ENCODE measurements at regions not wholly inside any gene's neighbourhood (a gene's known extent, or its start where the extent isn't known, plus 50 kb on each side); places are given as distances from the start of the nearest gene placed in this dataset.

DNA sequence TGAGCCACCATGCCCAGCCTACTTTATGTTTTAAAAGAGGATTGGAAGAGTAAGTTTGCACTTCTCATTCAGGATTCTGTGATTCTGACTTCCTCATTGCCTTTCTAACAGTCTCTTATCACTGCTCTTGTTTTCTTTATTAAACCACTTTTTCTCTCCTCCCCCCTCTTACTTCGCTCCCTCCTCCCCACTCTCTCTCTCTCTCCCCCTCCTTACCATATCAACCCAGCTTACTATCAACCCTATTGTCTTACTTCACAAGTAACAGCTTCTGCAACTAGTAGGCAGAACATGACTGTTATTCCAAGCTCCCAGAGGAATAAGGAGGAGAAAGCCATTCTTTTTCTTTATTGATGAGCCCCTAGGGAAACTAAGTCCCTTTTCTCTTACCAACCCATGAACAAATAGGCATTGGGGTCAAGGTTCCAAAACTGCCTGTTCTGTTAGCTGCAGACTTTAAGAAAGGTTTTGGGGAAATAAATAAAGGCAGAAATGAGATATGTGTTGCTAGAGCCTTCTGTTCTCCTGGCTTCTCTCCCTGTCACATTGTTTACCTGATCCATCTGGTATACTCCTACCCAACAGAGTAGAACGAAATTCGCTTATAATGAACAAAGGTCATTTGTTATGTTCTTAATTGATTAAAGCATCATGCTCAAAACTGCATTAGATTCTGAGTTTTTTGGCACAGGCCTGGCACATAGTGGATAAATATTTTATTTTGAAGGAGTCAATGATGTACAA is 56.4 kb upstream of the RASGRP1 start:
- Histone ChIP-seq H3F3A (ENCODE audit: insufficient read depth, low read length, poor library complexity, severe bottlenecking) (no peaks in the 10 kb centered on the region), H3K9me2 (ENCODE audit: insufficient read depth, low read length) (no peaks in the 10 kb centered on the region), H3K4me2 (ENCODE audit: low read length) (no peak overlapping the region), H3K27me3 (ENCODE audit: insufficient read depth, low read depth, low read length) (no peaks in the 10 kb centered on the region), H3K79me2 (replicated peaks; ENCODE audit: insufficient read depth, low read length) (no peaks in the 10 kb centered on the region), H3K9ac (ENCODE audit: low read length) (no peak overlapping the region), H4K20me1 (ENCODE audit: insufficient read depth) (no peaks in the 10 kb centered on the region), H2AFZ (ENCODE audit: low read depth, low read length) (no peak overlapping the region), H3K9me3 (ENCODE audit: low read length) (no peaks in the 10 kb centered on the region), H3K36me3 (ENCODE audit: insufficient read depth, low read length) (no peaks in the 10 kb centered on the region), H3K4me3 (ENCODE audit: low read length) (no peak overlapping the region), H3K27ac (ENCODE audit: low read length) (no peak overlapping the region)
- TF ChIP-seq, protein P1, sequence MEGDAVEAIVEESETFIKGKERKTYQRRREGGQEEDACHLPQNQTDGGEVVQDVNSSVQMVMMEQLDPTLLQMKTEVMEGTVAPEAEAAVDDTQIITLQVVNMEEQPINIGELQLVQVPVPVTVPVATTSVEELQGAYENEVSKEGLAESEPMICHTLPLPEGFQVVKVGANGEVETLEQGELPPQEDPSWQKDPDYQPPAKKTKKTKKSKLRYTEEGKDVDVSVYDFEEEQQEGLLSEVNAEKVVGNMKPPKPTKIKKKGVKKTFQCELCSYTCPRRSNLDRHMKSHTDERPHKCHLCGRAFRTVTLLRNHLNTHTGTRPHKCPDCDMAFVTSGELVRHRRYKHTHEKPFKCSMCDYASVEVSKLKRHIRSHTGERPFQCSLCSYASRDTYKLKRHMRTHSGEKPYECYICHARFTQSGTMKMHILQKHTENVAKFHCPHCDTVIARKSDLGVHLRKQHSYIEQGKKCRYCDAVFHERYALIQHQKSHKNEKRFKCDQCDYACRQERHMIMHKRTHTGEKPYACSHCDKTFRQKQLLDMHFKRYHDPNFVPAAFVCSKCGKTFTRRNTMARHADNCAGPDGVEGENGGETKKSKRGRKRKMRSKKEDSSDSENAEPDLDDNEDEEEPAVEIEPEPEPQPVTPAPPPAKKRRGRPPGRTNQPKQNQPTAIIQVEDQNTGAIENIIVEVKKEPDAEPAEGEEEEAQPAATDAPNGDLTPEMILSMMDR (IDR thresholded peaks at IDR 0.05; ENCODE audit: poor library complexity, severe bottlenecking) = no peak
- TF ChIP-seq RAD21 (conservative IDR thresholded peaks at IDR 0.05) = no peak
- TF ChIP-seq POLR2AphosphoS5 (IDR thresholded peaks at IDR 0.05) = no peak
- TF ChIP-seq EP300 (conservative IDR thresholded peaks at IDR 0.05; ENCODE audit: poor library complexity, severe bottlenecking) = no peak
- no peak for TF ChIP-seq MXI1 (conservative IDR thresholded peaks at IDR 0.05; ENCODE audit: poor library complexity, severe bottlenecking)
- TF ChIP-seq EZH2 (IDR thresholded peaks at IDR 0.05; ENCODE audit: borderline replicate concordance, insufficient read depth, low read length, poor library complexity, severe bottlenecking) = no peak
- TF ChIP-seq, protein P2, sequence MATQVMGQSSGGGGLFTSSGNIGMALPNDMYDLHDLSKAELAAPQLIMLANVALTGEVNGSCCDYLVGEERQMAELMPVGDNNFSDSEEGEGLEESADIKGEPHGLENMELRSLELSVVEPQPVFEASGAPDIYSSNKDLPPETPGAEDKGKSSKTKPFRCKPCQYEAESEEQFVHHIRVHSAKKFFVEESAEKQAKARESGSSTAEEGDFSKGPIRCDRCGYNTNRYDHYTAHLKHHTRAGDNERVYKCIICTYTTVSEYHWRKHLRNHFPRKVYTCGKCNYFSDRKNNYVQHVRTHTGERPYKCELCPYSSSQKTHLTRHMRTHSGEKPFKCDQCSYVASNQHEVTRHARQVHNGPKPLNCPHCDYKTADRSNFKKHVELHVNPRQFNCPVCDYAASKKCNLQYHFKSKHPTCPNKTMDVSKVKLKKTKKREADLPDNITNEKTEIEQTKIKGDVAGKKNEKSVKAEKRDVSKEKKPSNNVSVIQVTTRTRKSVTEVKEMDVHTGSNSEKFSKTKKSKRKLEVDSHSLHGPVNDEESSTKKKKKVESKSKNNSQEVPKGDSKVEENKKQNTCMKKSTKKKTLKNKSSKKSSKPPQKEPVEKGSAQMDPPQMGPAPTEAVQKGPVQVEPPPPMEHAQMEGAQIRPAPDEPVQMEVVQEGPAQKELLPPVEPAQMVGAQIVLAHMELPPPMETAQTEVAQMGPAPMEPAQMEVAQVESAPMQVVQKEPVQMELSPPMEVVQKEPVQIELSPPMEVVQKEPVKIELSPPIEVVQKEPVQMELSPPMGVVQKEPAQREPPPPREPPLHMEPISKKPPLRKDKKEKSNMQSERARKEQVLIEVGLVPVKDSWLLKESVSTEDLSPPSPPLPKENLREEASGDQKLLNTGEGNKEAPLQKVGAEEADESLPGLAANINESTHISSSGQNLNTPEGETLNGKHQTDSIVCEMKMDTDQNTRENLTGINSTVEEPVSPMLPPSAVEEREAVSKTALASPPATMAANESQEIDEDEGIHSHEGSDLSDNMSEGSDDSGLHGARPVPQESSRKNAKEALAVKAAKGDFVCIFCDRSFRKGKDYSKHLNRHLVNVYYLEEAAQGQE (IDR thresholded peaks at IDR 0.05; ENCODE audit: borderline replicate concordance) = no peak
- TF ChIP-seq TAF1 (IDR thresholded peaks at IDR 0.05; ENCODE audit: low read depth) = no peak
- no peak for TF ChIP-seq SMC3 (conservative IDR thresholded peaks at IDR 0.05; ENCODE audit: poor library complexity)

- Histone ChIP-seq H3K9ac (ENCODE audit: low read length) (no peak overlapping the region), H3K4me2 (ENCODE audit: low read length) (no peak overlapping the region), H3K27ac (ENCODE audit: low read length) (no peak overlapping the region), H3K9me2 (ENCODE audit: insufficient read depth, low read length) (no peaks in the 10 kb centered on the region), H3K79me2 (replicated peaks; ENCODE audit: insufficient read depth, low read length) (no peaks in the 10 kb centered on the region), H2AFZ (ENCODE audit: low read depth, low read length) (no peak overlapping the region), H3K36me3 (ENCODE audit: insufficient read depth, low read length) (no peaks in the 10 kb centered on the region), H3F3A (ENCODE audit: insufficient read depth, low read length, poor library complexity, severe bottlenecking) (no peaks in the 10 kb centered on the region), H3K4me3 (ENCODE audit: low read length) (no peak overlapping the region), H3K9me3 (ENCODE audit: low read length) (no peaks in the 10 kb centered on the region), H3K27me3 (ENCODE audit: insufficient read depth, low read depth, low read length) (no peaks in the 10 kb centered on the region), H4K20me1 (ENCODE audit: insufficient read depth) (no peaks in the 10 kb centered on the region)
- TF ChIP-seq, protein P2 (IDR thresholded peaks at IDR 0.05; ENCODE audit: borderline replicate concordance) = no peak
- TF ChIP-seq TAF1 (IDR thresholded peaks at IDR 0.05; ENCODE audit: low read depth) (no peak), SMC3 (conservative IDR thresholded peaks at IDR 0.05; ENCODE audit: poor library complexity) (no peak), MXI1 (conservative IDR thresholded peaks at IDR 0.05; ENCODE audit: poor library complexity, severe bottlenecking) (no peak), RAD21 (conservative IDR thresholded peaks at IDR 0.05) (no peak), EP300 (conservative IDR thresholded peaks at IDR 0.05; ENCODE audit: poor library complexity, severe bottlenecking) (no peak), EZH2 (IDR thresholded peaks at IDR 0.05; ENCODE audit: borderline replicate concordance, insufficient read depth, low read length, poor library complexity, severe bottlenecking) (no peak), POLR2AphosphoS5 (IDR thresholded peaks at IDR 0.05) (no peak)
- TF ChIP-seq, protein P1 (IDR thresholded peaks at IDR 0.05; ENCODE audit: poor library complexity, severe bottlenecking) = no peak
Measured at GRCh38 chr15:38622304-38622703, 57.7 kb upstream of the RASGRP1 start.
